ENCODE measurements at regions not wholly inside any gene's neighbourhood (a gene's known extent, or its start where the extent isn't known, plus 50 kb on each side); places are given as distances from the start of the nearest gene placed in this dataset.

GRCh38 chr5:44659334-44659733, 149.4 kb upstream of the MRPS30 start:
- no peak for DNase-seq
- Histone ChIP-seq H3K27ac (ENCODE audit: low read length, poor library complexity, severe bottlenecking) (no peak overlapping the region), H3K4me1 (ENCODE audit: control insufficient read depth, insufficient read depth, low read depth, low read length) (no peaks in the 10 kb centered on the region), H2BK12ac (ENCODE audit: low read length in 2 of 2) (no peak overlapping the region), H3K4me3 (ENCODE audit: insufficient read depth in 1 of 2, low read depth in 1 of 2, low read length in 2 of 2) (no peak overlapping the region), H3K9me3 (ENCODE audit: control insufficient read depth, low read length) (peaks cover 30% of the 10 kb centered on the region), H3K27me3 (ENCODE audit: control insufficient read depth in 1 of 2, insufficient read depth in 1 of 2, low read length in 2 of 2) (no peaks in the 10 kb centered on the region), H3K4ac (ENCODE audit: low read depth in 1 of 2, low read length in 2 of 2) (no peak overlapping the region), H2AFZ (ENCODE audit: low read depth, low read length) (no peak overlapping the region), H3K79me1 (replicated peaks; ENCODE audit: low read length, poor library complexity, severe bottlenecking) (no peaks in the 10 kb centered on the region), H2BK15ac (ENCODE audit: low read depth, poor library complexity, severe bottlenecking) (no peak overlapping the region), H3K23ac (ENCODE audit: low read length in 2 of 2) (no peak overlapping the region), H3K9ac (ENCODE audit: low read length) (peak overlapping the region; percentile 14), H2BK120ac (ENCODE audit: low read depth, low read length) (no peak overlapping the region), H3K14ac (ENCODE audit: low read length in 2 of 2) (no peak overlapping the region), H2AK5ac (ENCODE audit: low read length, severe bottlenecking) (no peak overlapping the region), H3K18ac (ENCODE audit: low read depth in 1 of 2, low read length in 2 of 2) (no peak overlapping the region), H3K4me2 (ENCODE audit: low read length, poor library complexity, severe bottlenecking) (no peak overlapping the region), H4K8ac (ENCODE audit: low read length) (no peak overlapping the region), H3K36me3 (ENCODE audit: control insufficient read depth in 1 of 2, insufficient read depth in 2 of 2, low read depth in 1 of 2, low read length in 2 of 2) (no peaks in the 10 kb centered on the region), H4K91ac (ENCODE audit: low read length) (no peak overlapping the region), H2BK5ac (ENCODE audit: low read depth, low read length, poor library complexity, severe bottlenecking) (no peak overlapping the region)
- 45% methylated on average over 3 of the region's 3 CpGs for WGBS

GRCh38 chr5:44652674-44653073, 156.1 kb upstream of the MRPS30 start:
- Histone ChIP-seq H3K4me1 (ENCODE audit: control insufficient read depth, insufficient read depth, low read depth, low read length) (no peaks in the 10 kb centered on the region), H3K36me3 (ENCODE audit: control insufficient read depth in 1 of 2, insufficient read depth in 2 of 2, low read depth in 1 of 2, low read length in 2 of 2) (no peaks in the 10 kb centered on the region), H3K4me2 (ENCODE audit: low read length, poor library complexity, severe bottlenecking) (no peak overlapping the region), H2BK15ac (ENCODE audit: low read depth, poor library complexity, severe bottlenecking) (no peak overlapping the region), H2BK120ac (ENCODE audit: low read depth, low read length) (no peak overlapping the region), H2AK5ac (ENCODE audit: low read length, severe bottlenecking) (no peak overlapping the region), H2BK12ac (ENCODE audit: low read length in 2 of 2) (no peak overlapping the region), H4K91ac (ENCODE audit: low read length) (no peak overlapping the region), H3K27me3 (ENCODE audit: control insufficient read depth in 1 of 2, insufficient read depth in 1 of 2, low read length in 2 of 2) (no peaks in the 10 kb centered on the region), H4K8ac (ENCODE audit: low read length) (no peak overlapping the region), H3K27ac (ENCODE audit: low read length, poor library complexity, severe bottlenecking) (no peak overlapping the region), H3K18ac (ENCODE audit: low read depth in 1 of 2, low read length in 2 of 2) (no peak overlapping the region), H2AFZ (ENCODE audit: low read depth, low read length) (no peak overlapping the region), H3K9ac (ENCODE audit: low read length) (no peak overlapping the region), H3K79me1 (replicated peaks; ENCODE audit: low read length, poor library complexity, severe bottlenecking) (no peaks in the 10 kb centered on the region), H3K14ac (ENCODE audit: low read length in 2 of 2) (no peak overlapping the region), H3K23ac (ENCODE audit: low read length in 2 of 2) (no peak overlapping the region), H3K9me3 (ENCODE audit: control insufficient read depth, low read length) (peaks cover 29% of the 10 kb centered on the region), H3K4me3 (ENCODE audit: insufficient read depth in 1 of 2, low read depth in 1 of 2, low read length in 2 of 2) (no peak overlapping the region), H2BK5ac (ENCODE audit: low read depth, low read length, poor library complexity, severe bottlenecking) (no peak overlapping the region), H3K4ac (ENCODE audit: low read depth in 1 of 2, low read length in 2 of 2) (no peak overlapping the region)
- DNase-seq = no peak
- WGBS = 43% methylated on average over 2 of the region's 2 CpGs

- no peak overlapping the region for H3K4ac ChIP-seq (ENCODE audit: low read depth in 1 of 2, low read length in 2 of 2)
- no peaks in the 10 kb centered on the region for H3K36me3 ChIP-seq (ENCODE audit: control insufficient read depth in 1 of 2, insufficient read depth in 2 of 2, low read depth in 1 of 2, low read length in 2 of 2)
- H3K4me3 ChIP-seq (ENCODE audit: insufficient read depth in 1 of 2, low read depth in 1 of 2, low read length in 2 of 2) = no peak overlapping the region
- H4K8ac ChIP-seq (ENCODE audit: low read length) = no peak overlapping the region
- no peak overlapping the region for H3K4me2 ChIP-seq (ENCODE audit: low read length, poor library complexity, severe bottlenecking)
- no peaks in the 10 kb centered on the region for H3K27me3 ChIP-seq (ENCODE audit: control insufficient read depth in 1 of 2, insufficient read depth in 1 of 2, low read length in 2 of 2)
- H3K14ac ChIP-seq (ENCODE audit: low read length in 2 of 2) = no peak overlapping the region
- no peaks in the 10 kb centered on the region for H3K9me3 ChIP-seq (ENCODE audit: control insufficient read depth, low read length)
- H3K23ac ChIP-seq (ENCODE audit: low read length in 2 of 2) = no peak overlapping the region
- 5% methylated on average over 3 of the region's 4 CpGs for WGBS
- no peak overlapping the region for H2AFZ ChIP-seq (ENCODE audit: low read depth, low read length)
- H2BK12ac ChIP-seq (ENCODE audit: low read length in 2 of 2) = no peak overlapping the region
- no peak overlapping the region for H3K9ac ChIP-seq (ENCODE audit: low read length)
- no peak overlapping the region for H3K27ac ChIP-seq (ENCODE audit: low read length, poor library complexity, severe bottlenecking)
- no peaks in the 10 kb centered on the region for H3K79me1 ChIP-seq (replicated peaks; ENCODE audit: low read length, poor library complexity, severe bottlenecking)
- no peak overlapping the region for H2BK120ac ChIP-seq (ENCODE audit: low read depth, low read length)
- no peak overlapping the region for H2BK5ac ChIP-seq (ENCODE audit: low read depth, low read length, poor library complexity, severe bottlenecking)
- no peak overlapping the region for H2AK5ac ChIP-seq (ENCODE audit: low read length, severe bottlenecking)
- H4K91ac ChIP-seq (ENCODE audit: low read length) = no peak overlapping the region
- no peak overlapping the region for H2BK15ac ChIP-seq (ENCODE audit: low read depth, poor library complexity, severe bottlenecking)
- H3K4me1 ChIP-seq (ENCODE audit: control insufficient read depth, insufficient read depth, low read depth, low read length) = no peaks in the 10 kb centered on the region
- DNase-seq = peak; percentile 57
- H3K18ac ChIP-seq (ENCODE audit: low read depth in 1 of 2, low read length in 2 of 2) = no peak overlapping the region
Measured at GRCh38 chr5:44646016-44646415, 162.7 kb upstream of the MRPS30 start.

GRCh38 chr5:44645502-44645901, 163.2 kb upstream of the MRPS30 start:
- Histone ChIP-seq H3K27ac (ENCODE audit: low read length, poor library complexity, severe bottlenecking) (no peak overlapping the region), H3K79me1 (replicated peaks; ENCODE audit: low read length, poor library complexity, severe bottlenecking) (no peaks in the 10 kb centered on the region), H3K4me3 (ENCODE audit: insufficient read depth in 1 of 2, low read depth in 1 of 2, low read length in 2 of 2) (no peak overlapping the region), H2BK5ac (ENCODE audit: low read depth, low read length, poor library complexity, severe bottlenecking) (no peak overlapping the region), H2AFZ (ENCODE audit: low read depth, low read length) (no peak overlapping the region), H3K4ac (ENCODE audit: low read depth in 1 of 2, low read length in 2 of 2) (no peak overlapping the region), H2AK5ac (ENCODE audit: low read length, severe bottlenecking) (no peak overlapping the region), H3K36me3 (ENCODE audit: control insufficient read depth in 1 of 2, insufficient read depth in 2 of 2, low read depth in 1 of 2, low read length in 2 of 2) (no peaks in the 10 kb centered on the region), H3K9ac (ENCODE audit: low read length) (no peak overlapping the region), H4K91ac (ENCODE audit: low read length) (no peak overlapping the region), H4K8ac (ENCODE audit: low read length) (no peak overlapping the region), H3K23ac (ENCODE audit: low read length in 2 of 2) (no peak overlapping the region), H3K9me3 (ENCODE audit: control insufficient read depth, low read length) (no peaks in the 10 kb centered on the region), H3K4me1 (ENCODE audit: control insufficient read depth, insufficient read depth, low read depth, low read length) (no peaks in the 10 kb centered on the region), H3K14ac (ENCODE audit: low read length in 2 of 2) (no peak overlapping the region), H3K4me2 (ENCODE audit: low read length, poor library complexity, severe bottlenecking) (no peak overlapping the region), H2BK12ac (ENCODE audit: low read length in 2 of 2) (no peak overlapping the region), H2BK15ac (ENCODE audit: low read depth, poor library complexity, severe bottlenecking) (no peak overlapping the region), H3K27me3 (ENCODE audit: control insufficient read depth in 1 of 2, insufficient read depth in 1 of 2, low read length in 2 of 2) (no peaks in the 10 kb centered on the region), H2BK120ac (ENCODE audit: low read depth, low read length) (no peak overlapping the region), H3K18ac (ENCODE audit: low read depth in 1 of 2, low read length in 2 of 2) (no peak overlapping the region)
- 33% methylated on average over 1 of the region's 2 CpGs for WGBS
- no peak for DNase-seq

Measured in mesenchymal stem cell (in vitro differentiated cells and primary cell).